BJ (cell line): ENCODE measurements at regions not wholly inside any gene's neighbourhood (a gene's known extent, or its start where the extent isn't known, plus 50 kb on each side); places are given as distances from the start of the nearest gene placed in this dataset.
"Not testable (repeated sequence)": the region's sequence is repeated elsewhere in the genome, so short reads cannot be mapped to it uniquely, and the experiment has no call there.

ENCODE experiments used
- CTCF ChIA-PET: fragments of 350-600 bp; formaldehyde crosslinking; extraction: SDS; loops from one replicate; lab custom pipeline; 2021; ENCODE audit warnings: antibody characterized with exemption, inconsistent platforms; lab: Yijun Ruan, JAX
- POLR2A ChIA-PET: fragments of 300-600 bp; sonication (Branson Sonifier 250); formaldehyde crosslinking; extraction: SDS; loops from one replicate; lab custom pipeline; 2021; ENCODE audit warnings: antibody characterized with exemption; lab: Charles Lee
- DNase-seq: peaks from one replicate; pipeline ENCODE4 v3.0.0-alpha.2; 2011; ENCODE audit warnings: low read depth
- H3K27me3 ChIP-seq: 2 replicates; pipeline ENCODE4 v1.6.0; 2011; ENCODE audit warnings: low read length; ENCODE audit not compliant: control insufficient read depth, insufficient read depth
- H3K36me3 ChIP-seq: 2 replicates; pipeline ENCODE4 v1.5.1; 2011; ENCODE audit warnings: low read length; ENCODE audit not compliant: control insufficient read depth, insufficient read depth
- H3K4me3 ChIP-seq: 2 replicates; pipeline ENCODE4 v1.5.1; 2011; ENCODE audit warnings: low read depth, mild to moderate bottlenecking, control low read depth, low read length
- TF ChIP-seq, protein P1 (sequence below): IDR thresholded peaks from 2 replicates; pipeline ENCODE4 v1.5.1; 2011; ENCODE audit warnings: low read depth, mild to moderate bottlenecking, control low read depth, inconsistent platforms, low read length, moderate library complexity; ENCODE audit not compliant: insufficient read depth

DNA sequence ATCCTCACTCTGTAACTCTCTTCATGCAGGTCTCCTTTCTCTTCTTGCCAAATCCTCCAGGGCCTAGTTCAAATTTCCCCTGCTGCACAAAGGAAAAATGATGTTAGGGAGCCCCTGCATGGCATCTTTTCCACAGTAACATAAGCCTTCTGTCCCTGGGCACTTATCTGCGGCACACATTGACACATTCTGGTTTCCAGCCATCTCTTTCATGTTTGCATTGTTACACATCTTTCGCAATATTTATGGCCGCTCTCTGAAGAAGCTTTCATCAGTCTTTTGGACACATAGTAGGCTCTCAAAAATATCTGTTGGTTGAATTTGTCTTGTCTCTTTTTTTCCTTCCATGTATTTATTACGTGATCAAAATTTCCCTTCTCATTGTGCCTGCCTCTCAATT is 1806.1 kb upstream of the PIK3C3 start:
- ChIA-PET POLR2A (no interaction called here), CTCF (interaction anchor here (2.0 kb wide), 1 partner anchor 11 kb away, joined by 6 read pairs; no protein-coding TSS in a partner anchor)
- Histone ChIP-seq H3K27me3 (no peaks in the 10 kb centered on the region), H3K4me3 (no peak overlapping the region), H3K36me3 (no peaks in the 10 kb centered on the region)
- TF ChIP-seq, protein P1, sequence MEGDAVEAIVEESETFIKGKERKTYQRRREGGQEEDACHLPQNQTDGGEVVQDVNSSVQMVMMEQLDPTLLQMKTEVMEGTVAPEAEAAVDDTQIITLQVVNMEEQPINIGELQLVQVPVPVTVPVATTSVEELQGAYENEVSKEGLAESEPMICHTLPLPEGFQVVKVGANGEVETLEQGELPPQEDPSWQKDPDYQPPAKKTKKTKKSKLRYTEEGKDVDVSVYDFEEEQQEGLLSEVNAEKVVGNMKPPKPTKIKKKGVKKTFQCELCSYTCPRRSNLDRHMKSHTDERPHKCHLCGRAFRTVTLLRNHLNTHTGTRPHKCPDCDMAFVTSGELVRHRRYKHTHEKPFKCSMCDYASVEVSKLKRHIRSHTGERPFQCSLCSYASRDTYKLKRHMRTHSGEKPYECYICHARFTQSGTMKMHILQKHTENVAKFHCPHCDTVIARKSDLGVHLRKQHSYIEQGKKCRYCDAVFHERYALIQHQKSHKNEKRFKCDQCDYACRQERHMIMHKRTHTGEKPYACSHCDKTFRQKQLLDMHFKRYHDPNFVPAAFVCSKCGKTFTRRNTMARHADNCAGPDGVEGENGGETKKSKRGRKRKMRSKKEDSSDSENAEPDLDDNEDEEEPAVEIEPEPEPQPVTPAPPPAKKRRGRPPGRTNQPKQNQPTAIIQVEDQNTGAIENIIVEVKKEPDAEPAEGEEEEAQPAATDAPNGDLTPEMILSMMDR, result no peak
- DNase-seq, result no peak

DNA sequence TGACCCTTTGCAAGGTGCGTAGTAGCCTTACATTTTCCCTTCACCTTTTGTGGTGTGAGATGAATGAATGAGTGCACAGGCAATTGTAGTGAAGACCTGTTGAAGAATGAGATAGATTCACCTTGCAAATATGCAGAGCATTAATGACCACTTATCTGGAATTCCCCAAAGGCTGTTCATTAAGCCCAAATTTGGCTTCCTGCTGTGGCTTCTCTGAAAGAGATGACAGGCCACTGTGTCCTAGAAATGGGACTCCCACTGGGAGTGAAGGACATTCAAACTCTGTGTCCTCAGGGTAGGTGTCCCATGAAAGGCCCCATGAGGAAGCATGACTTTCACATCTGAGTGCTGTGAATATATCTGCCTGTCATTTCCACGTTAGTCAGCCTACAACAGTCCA is 1821.8 kb upstream of the PIK3C3 start:
- Histone ChIP-seq H3K4me3 (no peak overlapping the region), H3K27me3 (no peaks in the 10 kb centered on the region), H3K36me3 (no peaks in the 10 kb centered on the region)
- TF ChIP-seq, protein P1, result no peak
- no peak for DNase-seq
- ChIA-PET CTCF (no interaction called here), POLR2A (no interaction called here)

DNA sequence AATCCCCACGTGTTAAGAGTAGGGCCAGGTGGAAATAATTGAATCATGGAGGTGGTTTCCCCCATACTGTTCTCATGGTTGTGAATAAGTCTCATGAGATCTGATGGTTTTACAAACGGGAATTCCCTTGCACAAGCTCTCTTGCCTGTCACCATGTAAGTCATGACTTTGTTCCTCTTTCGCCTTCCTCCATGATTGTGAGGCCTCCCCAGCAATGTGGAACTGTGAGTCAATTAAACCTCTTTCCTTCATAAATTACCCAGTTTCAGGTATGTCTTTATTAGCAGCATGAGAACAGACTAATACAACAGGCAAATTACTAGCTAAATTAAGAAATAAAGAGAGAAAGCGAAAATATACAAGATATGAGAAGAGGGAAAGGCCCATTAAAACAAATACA is 1822.6 kb upstream of the PIK3C3 start:
- H3K4me3 ChIP-seq, H3K36me3 ChIP-seq, DNase-seq, POLR2A ChIA-PET, H3K27me3 ChIP-seq, CTCF ChIA-PET: not testable (repeated sequence)

DNA sequence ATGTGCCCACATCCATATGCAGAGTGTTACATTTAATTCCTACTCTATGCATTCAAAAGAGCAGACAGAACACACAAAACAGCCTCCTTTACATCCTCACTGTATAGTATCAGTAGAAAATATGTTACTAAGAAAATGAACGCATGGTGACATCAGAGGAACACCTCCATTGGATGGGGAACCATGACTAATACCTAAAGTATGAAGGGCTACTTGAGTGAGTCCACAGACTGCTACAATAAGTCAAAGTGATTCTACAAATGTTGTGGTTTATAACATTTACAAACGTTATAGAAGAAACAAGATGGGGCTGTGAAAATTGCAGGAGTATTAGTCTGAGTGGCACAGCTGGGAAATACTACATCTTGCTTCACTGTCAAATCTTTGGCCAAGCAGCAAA is 1830.9 kb upstream of the PIK3C3 start:
- ChIA-PET CTCF (no interaction called here), POLR2A (no interaction called here)
- Histone ChIP-seq H3K36me3 (no peaks in the 10 kb centered on the region), H3K27me3 (no peaks in the 10 kb centered on the region), H3K4me3 (no peak overlapping the region)
- no peak for DNase-seq
- TF ChIP-seq, protein P1, result no peak

DNA sequence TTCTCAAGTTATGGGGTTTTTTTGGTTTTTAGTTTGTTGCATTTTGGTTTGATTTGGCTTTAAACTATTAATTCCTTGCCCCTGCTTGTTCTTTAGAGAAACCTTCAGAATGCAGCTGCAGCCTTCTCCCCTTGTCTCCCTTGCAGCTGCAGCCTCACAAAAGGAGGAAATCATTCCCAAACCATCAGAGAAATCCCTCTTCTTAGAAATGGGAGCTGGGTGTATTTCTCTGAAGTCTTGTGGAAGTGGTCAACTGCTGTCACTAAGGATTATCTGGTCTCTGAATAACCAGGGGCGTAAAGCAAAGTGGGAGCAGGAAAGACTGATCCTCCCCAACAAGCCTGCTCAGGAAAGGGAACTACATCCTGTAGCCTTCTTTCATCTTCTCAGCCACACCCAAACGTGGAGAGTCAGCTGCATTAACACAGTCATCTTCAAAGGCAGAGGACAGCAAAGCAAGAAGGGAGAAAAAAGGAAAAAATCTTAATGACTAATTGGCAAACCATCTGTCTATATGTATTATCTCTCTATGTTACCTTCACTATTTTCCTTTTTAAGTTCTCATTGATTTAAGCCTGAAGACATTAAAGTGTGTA is 1834.1 kb upstream of the PIK3C3 start:
- Histone ChIP-seq H3K36me3 (no peaks in the 10 kb centered on the region), H3K4me3 (no peak overlapping the region), H3K27me3 (no peaks in the 10 kb centered on the region)
- ChIA-PET POLR2A (no interaction called here), CTCF (interaction anchor here (0.8 kb wide), 1 partner anchor 39 kb away, joined by 3 read pairs; no protein-coding TSS in a partner anchor)
- TF ChIP-seq, protein P1, result no peak
- DNase-seq, result no peak

DNA sequence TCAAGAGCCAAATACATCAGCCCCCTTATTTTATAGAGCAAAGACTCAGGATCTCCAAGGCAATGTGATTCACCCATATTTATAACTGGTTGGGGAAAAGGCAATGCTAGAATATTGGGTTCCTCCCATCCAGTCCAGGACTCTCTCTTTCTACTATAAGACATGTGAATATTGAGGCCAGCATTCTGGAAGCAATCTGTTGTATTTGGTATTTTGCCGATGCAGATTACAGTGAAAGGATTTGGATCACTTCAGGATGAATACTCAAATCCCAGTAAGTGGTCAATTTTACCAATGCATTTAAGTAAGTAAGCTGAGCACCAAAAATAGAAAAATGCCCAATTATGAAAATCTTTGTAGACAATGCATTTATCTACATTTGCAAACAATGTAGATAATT is 1834.7 kb upstream of the PIK3C3 start:
- CTCF ChIA-PET, result interaction anchor here (0.8 kb wide), 1 partner anchor 40 kb away, joined by 3 read pairs; no protein-coding TSS in a partner anchor
- no peaks in the 10 kb centered on the region for H3K36me3 ChIP-seq
- no peak overlapping the region for H3K4me3 ChIP-seq
- POLR2A ChIA-PET, result no interaction called here
- TF ChIP-seq, protein P1, result no peak
- DNase-seq, result no peak
- no peaks in the 10 kb centered on the region for H3K27me3 ChIP-seq

DNA sequence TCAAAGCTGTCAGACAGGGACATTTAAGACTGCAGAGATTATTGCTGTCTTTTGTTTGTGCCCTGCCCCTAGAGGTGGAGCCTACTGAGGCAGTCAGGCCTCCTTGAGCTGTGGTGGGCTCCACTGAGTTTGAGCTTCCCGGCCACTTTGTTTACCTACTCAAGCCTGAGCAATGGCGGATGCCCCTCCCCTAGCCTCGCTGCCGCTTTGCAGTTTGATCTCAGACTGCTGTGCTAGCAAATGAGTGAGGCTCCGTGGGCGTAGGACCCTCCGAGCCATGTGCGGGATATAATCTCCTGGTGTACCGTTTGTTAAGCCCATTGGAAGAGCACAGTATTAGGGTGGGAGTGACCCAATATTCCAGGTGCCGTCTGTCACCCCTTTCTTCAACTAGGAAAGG is 1835.5 kb upstream of the PIK3C3 start:
- H3K27me3 ChIP-seq, POLR2A ChIA-PET, DNase-seq, H3K4me3 ChIP-seq, H3K36me3 ChIP-seq: not testable (repeated sequence)
- CTCF ChIA-PET, result interaction anchor here (0.8 kb wide), 1 partner anchor 41 kb away, joined by 3 read pairs; no protein-coding TSS in a partner anchor
